Right lobe of liver (tissue), 4 donors: ENCODE measurements at regions not wholly inside any gene's neighbourhood (a gene's known extent, or its start where the extent isn't known, plus 50 kb on each side); places are given as distances from the start of the nearest gene placed in this dataset.
"Not testable (repeated sequence)": the region's sequence is repeated elsewhere in the genome, so short reads cannot be mapped to it uniquely, and the experiment has no call there.

Experiments used
- CTCF ChIP-seq, 4 donors: fragments of 200-600 bp in 3 of 4; fragments of 450-650 bp in 1 of 4; IDR thresholded peaks; one replicate each; pipeline versions ENCODE4 v1.5.1 to v1.8.0; 2016 to 2022; ENCODE audit warnings: antibody characterized with exemption in 4 of 4, mild to moderate bottlenecking in 2 of 4
- POLR2A ChIP-seq: fragments of 450-650 bp; IDR thresholded peaks from one replicate; pipeline ENCODE4 v1.6.1; 2017; ENCODE audit warnings: antibody characterized with exemption, mild to moderate bottlenecking
- donor health status: DM: no; HTN: no; CAD: no.
- donor health status: DM: no; HTN: no; CAD: no.
- donor health status: DM: no; HTN: yes; CAD: no.

- TF ChIP-seq CTCF (IDR thresholded peaks at IDR 0.05); POLR2A: not testable (repeated sequence)
These were observed 121.6 kb downstream of the FAM174A start for GRCh38 chr5:100656771-100657170.
